ENCODE measurements at regions not wholly inside any gene's neighbourhood (a gene's known extent, or its start where the extent isn't known, plus 50 kb on each side); places are given as distances from the start of the nearest gene placed in this dataset.

- H3K4me3 ChIP-seq: no peak overlapping the region
- H3K36me3 ChIP-seq (ENCODE audit: insufficient read depth): no peaks in the 10 kb centered on the region
- no peaks in the 10 kb centered on the region for H3K9me2 ChIP-seq (ENCODE audit: insufficient read depth)
- H2AFZ ChIP-seq: no peak overlapping the region
- no peak overlapping the region for H3K27ac ChIP-seq (ENCODE audit: low read depth)
- no peak overlapping the region for H3K4me3 Mint-ChIP-seq
- no peaks in the 10 kb centered on the region for H3K27me3 ChIP-seq (ENCODE audit: insufficient read depth)
- no peaks in the 10 kb centered on the region for H3F3A ChIP-seq (replicated peaks; ENCODE audit: low read depth)
- no peak overlapping the region for H3K4me2 ChIP-seq
- H4K20me1 ChIP-seq (replicated peaks; ENCODE audit: insufficient read depth): no peaks in the 10 kb centered on the region
- no peak overlapping the region for H3K27ac Mint-ChIP-seq
- peaks cover 4% of the 10 kb centered on the region for H3K27me3 Mint-ChIP-seq (ENCODE audit: insufficient read depth, low read depth, poor library complexity)
- TF ChIP-seq ZNF462 (CRISPR knock-in tag; IDR thresholded peaks at IDR 0.05) (no peak), CREB1 (CRISPR knock-in tag; IDR thresholded peaks at IDR 0.05; ENCODE audit: low read depth) (no peak), REST (IDR thresholded peaks at IDR 0.05; ENCODE audit: unreplicated experiment) (no peak), ZNF114 (CRISPR knock-in tag; IDR thresholded peaks at IDR 0.05) (no peak), JUNB (IDR thresholded peaks at IDR 0.05; ENCODE audit: unreplicated experiment) (no peak), POLR2AphosphoS5 (IDR thresholded peaks at IDR 0.05; ENCODE audit: low read depth) (no peak), CTCF (conservative IDR thresholded peaks at IDR 0.05; ENCODE audit: low read depth in 2 of 2) (no peak)
- H3K79me2 ChIP-seq (replicated peaks; ENCODE audit: insufficient read depth): no peaks in the 10 kb centered on the region
- H3K9me3 Mint-ChIP-seq: 0 out of 3 replicates have a peak, but pooled peaks cover 3% of the 10 kb centered on the region
- ATAC-seq (no peak), DNase-seq (ENCODE audit: low spot score) (no peak)
- H3K4me1 ChIP-seq (ENCODE audit: insufficient read depth): no peaks in the 10 kb centered on the region
- no peaks in the 10 kb centered on the region for H3K36me3 Mint-ChIP-seq (ENCODE audit: low read depth)
- peaks cover 4% of the 10 kb centered on the region; the same call in 1 of the 3 replicates for H3K4me1 Mint-ChIP-seq
Measured at GRCh38 chr4:30354605-30355004, 365.6 kb upstream of the PCDH7 start.
